GM19372 (cell line): ENCODE measurements at regions not wholly inside any gene's neighbourhood (a gene's known extent, or its start where the extent isn't known, plus 50 kb on each side); places are given as distances from the start of the nearest gene placed in this dataset.

Experiments used
- ATAC-seq: cut with Tn5 transposase; IDR thresholded peaks from one replicate; pipeline ENCODE4 v1.9.1; 2021; ENCODE audit warnings: mild to moderate bottlenecking, low read depth, moderate library complexity; ENCODE audit not compliant: unreplicated experiment

GRCh38 chr6:134117409-134117808 is 65.0 kb upstream of the SLC2A12 start:
- no peak for ATAC-seq

DNA sequence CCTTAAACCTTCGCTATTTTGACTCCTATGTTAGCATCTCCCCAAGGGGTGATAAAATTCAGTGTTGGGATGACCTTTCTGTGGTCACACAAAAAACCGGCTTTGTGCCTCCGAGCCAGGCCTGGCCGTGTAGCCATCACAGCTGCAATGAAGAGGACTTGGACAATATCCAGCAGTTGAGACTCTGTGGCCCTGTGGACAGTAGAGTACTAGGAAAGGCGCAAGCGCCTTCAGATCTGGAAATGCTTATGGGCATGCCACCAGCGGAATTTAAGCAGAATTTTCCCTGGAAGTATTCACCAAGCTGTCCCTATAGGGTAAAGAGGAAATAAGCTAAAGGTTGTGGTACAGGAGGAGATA is 63.3 kb upstream of the SLC2A12 start:
- ATAC-seq = no peak

GRCh38 chr6:134114918-134115714 is 62.7 kb upstream of the SLC2A12 start:
- no peak for ATAC-seq

- ATAC-seq = no peak
Measured at GRCh38 chr6:134114489-134114888, 62.1 kb upstream of the SLC2A12 start.

DNA sequence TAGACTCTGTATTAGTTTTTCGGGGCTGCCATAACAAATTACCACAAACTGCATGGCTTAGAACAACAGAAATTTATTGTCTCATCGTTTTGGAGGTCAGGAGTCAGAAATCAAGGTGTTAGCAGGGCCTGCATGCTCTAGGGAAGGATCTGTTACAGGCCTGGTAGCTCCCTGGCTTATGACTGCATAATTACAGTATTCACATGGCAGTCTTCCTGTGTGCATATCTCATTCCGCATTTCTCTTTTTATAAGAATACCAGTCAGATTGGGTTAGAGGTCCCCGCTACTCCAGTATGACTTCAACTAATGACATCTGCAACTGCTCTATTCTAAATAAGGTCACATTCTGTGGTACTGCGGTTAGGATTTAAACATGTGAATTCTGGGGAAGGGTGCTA is 59.3 kb upstream of the SLC2A12 start:
- ATAC-seq = no peak

DNA sequence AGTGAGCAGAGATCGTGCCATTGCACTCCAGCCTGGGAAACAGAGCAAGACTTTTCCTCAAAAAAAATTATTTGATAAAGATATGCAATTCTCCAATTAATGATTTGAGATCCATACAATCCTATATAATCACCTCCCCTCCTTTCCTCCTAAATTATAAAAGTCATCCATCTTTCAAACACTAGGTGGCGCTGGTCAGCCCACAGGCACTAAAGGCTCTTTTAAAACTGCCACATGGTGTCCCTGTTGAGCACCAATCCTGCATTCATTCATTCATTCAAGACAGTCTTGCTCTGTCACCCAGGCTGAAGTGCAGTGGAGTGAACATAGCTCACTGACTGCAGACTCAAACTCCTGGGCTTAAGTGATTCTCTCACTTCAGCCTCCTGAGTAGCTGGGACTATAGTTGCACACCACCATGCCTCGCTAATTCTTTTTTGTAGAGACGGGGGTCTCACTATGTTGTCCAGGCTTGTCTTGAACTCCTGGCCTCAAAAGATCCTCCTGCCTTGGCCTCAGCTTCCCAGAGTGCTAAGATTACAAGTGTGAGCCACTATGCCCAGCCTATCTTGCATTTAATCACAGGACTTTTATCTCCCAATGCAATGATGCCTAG is 58.7 kb upstream of the SLC2A12 start:
- peak; percentile 64 for ATAC-seq

DNA sequence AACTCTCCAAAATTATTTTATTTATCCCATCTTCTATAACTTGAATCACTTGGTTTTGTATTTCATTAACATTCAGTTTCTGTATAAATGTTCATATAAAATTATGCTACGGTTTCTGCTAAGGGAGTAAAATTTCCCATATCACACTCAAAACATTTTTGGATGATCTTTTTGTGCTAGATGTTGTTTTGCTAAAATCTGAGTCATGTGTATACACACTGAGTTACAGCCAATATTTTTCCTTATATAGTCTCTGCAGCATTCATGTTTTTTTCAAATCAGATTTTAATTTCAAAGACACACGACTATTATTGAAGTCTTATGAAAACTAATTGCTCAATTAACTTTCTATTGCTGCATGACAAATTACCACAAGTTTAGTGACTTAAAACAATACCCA is 54.3 kb upstream of the SLC2A12 start:
- ATAC-seq = no peak

- ATAC-seq = no peak
Measured at GRCh38 chr6:134105940-134106339, 53.5 kb upstream of the SLC2A12 start.

DNA sequence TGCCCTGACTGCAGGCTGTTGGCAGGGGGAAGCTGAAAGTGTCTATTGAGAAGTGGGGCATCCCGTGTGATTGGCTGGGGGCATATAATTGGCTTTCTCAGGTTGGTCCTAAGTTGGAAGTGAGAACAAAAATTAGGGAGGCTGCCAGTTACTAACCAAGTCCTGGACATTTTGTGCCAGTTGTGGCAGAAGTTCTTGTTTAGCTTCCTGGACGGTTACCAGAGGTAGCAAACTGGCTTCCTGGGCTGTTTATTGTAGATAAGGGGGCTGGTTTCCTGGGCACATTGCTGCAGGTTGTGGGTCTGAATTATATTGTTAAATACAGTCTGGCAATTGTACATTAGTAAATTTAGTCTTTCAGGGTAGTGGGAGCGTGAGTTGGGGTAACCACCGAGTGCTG is 50.6 kb upstream of the SLC2A12 start:
- ATAC-seq = no peak
